ENCODE measurements at regions not wholly inside any gene's neighbourhood (a gene's known extent, or its start where the extent isn't known, plus 50 kb on each side); places are given as distances from the start of the nearest gene placed in this dataset.
"Not testable (repeated sequence)": the region's sequence is repeated elsewhere in the genome, so short reads cannot be mapped to it uniquely, and the experiment has no call there.

DNA sequence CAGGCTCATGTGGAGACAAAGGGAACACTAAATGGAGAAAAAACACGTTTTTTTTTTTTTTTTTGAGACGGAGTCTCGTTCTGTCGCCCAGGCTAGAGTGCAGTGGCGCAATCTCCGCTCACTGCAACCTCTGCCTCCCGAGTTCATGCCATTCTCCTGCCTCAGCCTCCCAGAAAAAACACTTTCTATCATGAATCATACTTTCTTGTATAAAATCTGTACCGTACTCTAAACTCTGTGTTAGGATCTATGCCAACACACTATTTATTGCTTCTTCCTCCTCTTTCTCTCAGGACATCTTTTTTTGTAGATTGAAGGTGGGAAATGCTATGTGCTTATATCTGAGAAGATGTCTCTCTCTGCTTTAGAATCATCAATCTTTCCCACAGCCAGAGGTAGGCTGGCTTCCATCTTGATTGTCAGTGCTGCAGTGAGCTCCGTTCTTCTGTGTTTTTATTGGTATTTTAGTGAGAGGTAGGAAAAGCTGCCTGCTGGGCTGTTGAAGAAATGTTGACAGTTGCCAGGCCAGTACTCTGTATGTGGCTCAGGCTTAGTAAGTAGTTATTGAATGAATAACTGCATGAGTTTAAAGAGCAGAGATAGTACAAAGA, 101.1 kb downstream of the GPR85 start:
- in situ Hi-C loops (cut with MboI; ENCODE audit: low sequenced_read_pairs) = no loop called here

GRCh38 chr7:112982441-112983063, 104.1 kb downstream of the GPR85 start:
- in situ Hi-C loops (cut with MboI; ENCODE audit: low sequenced_read_pairs) = no loop called here

DNA sequence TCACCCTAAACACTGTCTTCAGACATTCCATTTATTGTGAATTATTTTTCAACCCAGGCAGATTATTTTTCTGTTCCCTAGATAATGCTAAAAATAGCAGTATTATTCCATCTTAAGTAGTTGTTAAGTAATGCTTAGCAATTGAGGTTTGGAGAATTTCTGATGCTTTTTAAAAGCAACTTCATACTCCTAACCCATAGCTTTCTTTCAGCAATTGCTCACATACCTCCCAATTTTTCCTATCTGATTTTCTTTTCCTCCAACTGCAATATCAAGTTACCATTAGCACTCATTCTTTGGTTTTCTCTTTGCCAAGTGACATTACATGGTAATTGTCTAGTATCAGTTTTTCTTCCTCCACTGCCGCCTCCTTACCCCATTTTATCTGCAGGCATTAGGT, 104.7 kb downstream of the GPR85 start:
- in situ Hi-C loops (cut with MboI; ENCODE audit: low sequenced_read_pairs) = no loop called here

GRCh38 chr7:112979055-112979454, 107.6 kb downstream of the GPR85 start:
- in situ Hi-C loops (cut with MboI; ENCODE audit: low sequenced_read_pairs) = not testable (repeated sequence)

GRCh38 chr7:112977244-112977955, 109.2 kb downstream of the GPR85 start:
- in situ Hi-C loops (cut with MboI; ENCODE audit: low sequenced_read_pairs) = not testable (repeated sequence)

DNA sequence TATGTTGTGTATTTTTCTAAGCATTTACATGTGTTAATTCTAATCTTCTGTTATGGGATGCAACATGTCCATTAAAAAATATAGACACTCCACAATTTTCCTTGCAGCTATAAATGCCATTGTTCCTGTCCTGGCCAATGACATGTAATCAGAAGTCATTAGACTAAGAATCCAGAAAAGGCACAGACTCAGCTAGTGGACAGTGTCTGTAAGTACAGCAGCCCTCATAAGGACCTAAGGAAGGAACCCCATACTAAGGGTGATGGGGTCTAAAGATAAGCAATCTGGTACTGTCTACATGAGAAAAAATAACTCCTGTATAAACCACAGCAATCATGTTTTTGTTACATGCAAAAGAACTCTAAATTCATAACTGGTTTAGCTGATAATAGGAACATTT, 115.9 kb downstream of the GPR85 start:
- in situ Hi-C loops (cut with MboI; ENCODE audit: low sequenced_read_pairs) = no loop called here

GRCh38 chr7:112969946-112970345, 116.7 kb downstream of the GPR85 start:
- in situ Hi-C loops (cut with MboI; ENCODE audit: low sequenced_read_pairs) = no loop called here

DNA sequence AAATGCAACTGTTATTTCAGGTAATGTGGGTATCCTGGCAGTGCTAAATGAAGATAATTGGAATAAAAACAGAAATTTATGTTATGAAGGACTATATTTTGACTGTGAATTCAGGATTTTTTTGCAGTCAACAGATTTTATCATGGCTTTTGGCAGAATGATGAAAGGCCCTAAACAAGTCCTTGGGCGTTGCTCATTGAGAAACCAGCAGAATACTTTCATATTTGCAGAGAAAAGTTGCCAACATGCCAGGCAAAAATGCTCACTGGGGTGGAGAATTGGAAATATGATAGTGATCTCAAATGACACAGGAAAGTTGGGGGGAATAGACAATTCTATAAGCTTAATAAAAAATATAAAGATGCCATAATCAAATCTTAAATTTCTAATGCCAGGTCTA, 121.1 kb downstream of the GPR85 start:
- in situ Hi-C loops (cut with MboI; ENCODE audit: low sequenced_read_pairs) = no loop called here

DNA sequence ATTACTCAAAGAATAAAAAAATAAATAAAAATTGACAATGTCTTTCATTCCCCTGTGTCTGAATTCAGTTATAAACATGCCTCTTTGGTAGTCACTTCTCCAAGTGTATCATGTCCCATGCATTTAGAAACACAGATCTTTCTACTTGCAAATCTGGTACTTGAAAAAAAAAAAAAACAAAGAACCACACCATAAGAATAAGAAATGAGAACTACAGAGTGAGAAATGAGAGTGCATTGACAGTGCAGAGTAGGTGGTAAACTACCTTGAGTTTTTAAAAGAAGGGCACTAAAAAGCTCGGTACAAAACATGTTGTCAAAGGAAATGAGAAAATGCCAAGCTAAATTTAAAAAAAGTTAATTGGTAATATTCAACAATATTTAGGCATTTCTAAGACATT, 123.0 kb downstream of the GPR85 start:
- in situ Hi-C loops (cut with MboI; ENCODE audit: low sequenced_read_pairs) = no loop called here

- in situ Hi-C loops (cut with MboI; ENCODE audit: low sequenced_read_pairs) = no loop called here
Observed at GRCh38 chr7:112962815-112963214, 123.8 kb downstream of the GPR85 start.

DNA sequence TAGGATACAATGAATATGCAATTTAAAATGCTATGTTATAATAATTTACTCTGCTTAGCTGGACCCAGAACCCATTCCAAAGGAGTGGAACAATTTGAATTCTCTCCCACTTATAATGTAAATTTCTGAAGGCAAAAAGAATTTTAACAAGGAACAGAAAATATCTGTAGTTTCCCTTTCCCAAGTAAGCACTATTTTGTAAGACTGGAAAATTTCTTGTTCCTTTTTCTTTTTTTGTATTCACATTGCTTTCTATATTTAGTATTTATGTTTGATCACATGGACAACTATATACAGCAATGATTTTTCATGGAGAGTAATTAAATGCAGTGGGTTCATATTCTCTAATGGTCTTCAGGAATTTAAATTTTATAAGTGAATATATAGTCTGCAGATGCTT, 127.4 kb downstream of the GPR85 start:
- in situ Hi-C loops (cut with MboI; ENCODE audit: low sequenced_read_pairs) = no loop called here

DNA sequence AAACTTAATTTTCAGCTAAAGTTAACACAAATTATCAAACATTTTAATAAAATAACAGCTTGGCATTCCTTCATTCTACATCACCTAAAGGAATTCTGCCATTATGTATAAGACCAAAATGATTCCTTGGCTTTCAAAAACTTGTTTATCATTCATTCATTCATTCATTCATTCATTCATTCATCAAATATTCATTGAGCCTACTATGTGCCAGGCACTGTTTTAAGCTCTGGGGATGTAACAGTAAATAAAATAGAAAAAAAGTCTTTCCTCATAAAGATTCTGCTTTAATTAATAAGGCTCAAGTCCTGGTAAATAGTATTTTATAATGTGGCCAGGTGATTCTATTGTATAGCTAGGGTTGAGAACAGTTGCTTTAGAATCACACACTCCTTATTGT, 127.9 kb downstream of the GPR85 start:
- in situ Hi-C loops (cut with MboI; ENCODE audit: low sequenced_read_pairs) = no loop called here

- in situ Hi-C loops (cut with MboI; ENCODE audit: low sequenced_read_pairs) = no loop called here
Observed at GRCh38 chr7:112957901-112958300, 128.7 kb downstream of the GPR85 start.

GRCh38 chr7:112953031-112953430, 133.6 kb downstream of the GPR85 start:
- in situ Hi-C loops (cut with MboI; ENCODE audit: low sequenced_read_pairs) = not testable (repeated sequence)

- in situ Hi-C loops (cut with MboI; ENCODE audit: low sequenced_read_pairs) = no loop called here
Observed at GRCh38 chr7:112951070-112951469, 135.6 kb downstream of the GPR85 start.

DNA sequence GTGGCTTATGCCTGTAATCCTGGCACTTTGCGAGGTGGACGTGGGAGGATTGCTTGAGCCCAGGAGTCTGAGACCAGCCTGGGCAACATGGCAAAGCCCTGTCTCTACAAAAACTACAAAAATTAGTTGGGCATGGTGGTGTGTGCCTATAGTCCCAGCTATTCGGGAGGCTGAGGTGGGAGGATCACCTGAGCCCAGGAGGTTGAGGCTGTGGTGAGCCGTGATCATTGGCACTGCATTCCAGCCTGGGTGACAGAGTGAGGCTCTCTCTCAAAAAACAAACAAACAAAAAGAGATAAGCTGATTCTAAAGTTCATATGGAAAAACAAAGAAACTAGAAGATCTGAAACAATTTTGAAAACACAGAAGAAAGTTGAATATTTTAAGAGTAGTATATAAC, 136.9 kb downstream of the GPR85 start:
- in situ Hi-C loops (cut with MboI; ENCODE audit: low sequenced_read_pairs) = not testable (repeated sequence)

- in situ Hi-C loops (cut with MboI; ENCODE audit: low sequenced_read_pairs) = no loop called here
Observed at GRCh38 chr7:112946350-112946749, 140.3 kb downstream of the GPR85 start.

DNA sequence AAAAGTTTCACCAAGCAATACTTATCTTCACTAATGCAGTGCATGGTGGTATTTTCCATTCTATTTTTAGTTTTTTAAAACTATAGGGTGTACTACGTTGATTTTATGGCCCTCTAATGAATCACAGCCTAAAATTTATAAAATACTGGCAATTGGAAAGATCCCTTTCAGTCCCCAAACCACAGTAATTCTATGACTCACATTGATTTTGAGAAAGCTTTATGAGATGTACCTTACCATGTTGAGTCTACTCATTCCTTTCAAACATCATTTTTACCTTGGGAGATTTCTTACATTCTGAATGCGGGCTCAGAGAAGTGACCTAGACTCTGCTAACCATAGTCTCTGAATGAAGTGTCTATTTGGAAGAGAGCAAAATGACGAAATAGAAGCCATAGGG, 141.6 kb downstream of the GPR85 start:
- in situ Hi-C loops (cut with MboI; ENCODE audit: low sequenced_read_pairs) = no loop called here

DNA sequence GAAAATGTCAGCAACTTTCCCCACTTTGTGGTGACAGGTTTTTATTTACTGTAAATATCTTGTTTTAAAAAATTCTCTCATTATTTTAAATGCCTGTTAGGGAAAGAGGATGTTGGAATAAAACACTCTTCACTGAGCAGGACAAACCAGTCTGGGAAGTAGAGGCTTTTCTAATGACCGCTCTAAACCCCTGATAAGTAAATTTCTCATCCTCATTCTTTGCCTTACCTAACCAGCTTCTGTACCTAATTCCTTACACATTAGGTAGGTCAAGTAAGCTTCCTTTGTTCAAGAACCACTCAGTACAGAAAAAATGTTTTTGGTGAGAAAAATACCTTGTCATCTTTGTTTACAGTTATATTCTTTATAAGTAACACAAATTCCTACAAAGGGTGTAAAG, 143.6 kb downstream of the GPR85 start:
- in situ Hi-C loops (cut with MboI; ENCODE audit: low sequenced_read_pairs) = no loop called here

DNA sequence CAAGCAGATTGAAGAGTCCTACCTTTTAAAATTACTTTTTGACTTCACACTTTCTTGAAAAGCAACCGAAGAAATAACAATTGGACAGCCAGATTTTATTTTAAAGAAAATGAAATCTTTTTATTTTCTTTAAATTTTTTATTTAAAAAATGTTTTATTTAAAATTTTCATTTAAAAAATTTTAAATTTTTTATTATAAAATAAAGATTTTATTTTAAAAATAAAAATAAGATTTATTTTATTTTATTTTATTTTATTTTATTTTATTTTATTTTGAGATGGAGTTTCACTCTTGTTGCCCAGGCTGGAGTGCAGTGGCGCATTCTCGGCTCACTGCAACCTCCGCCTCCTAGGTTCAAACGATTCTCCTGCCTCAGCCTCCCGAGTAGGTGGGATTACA, 144.5 kb downstream of the GPR85 start:
- in situ Hi-C loops (cut with MboI; ENCODE audit: low sequenced_read_pairs) = not testable (repeated sequence)

DNA sequence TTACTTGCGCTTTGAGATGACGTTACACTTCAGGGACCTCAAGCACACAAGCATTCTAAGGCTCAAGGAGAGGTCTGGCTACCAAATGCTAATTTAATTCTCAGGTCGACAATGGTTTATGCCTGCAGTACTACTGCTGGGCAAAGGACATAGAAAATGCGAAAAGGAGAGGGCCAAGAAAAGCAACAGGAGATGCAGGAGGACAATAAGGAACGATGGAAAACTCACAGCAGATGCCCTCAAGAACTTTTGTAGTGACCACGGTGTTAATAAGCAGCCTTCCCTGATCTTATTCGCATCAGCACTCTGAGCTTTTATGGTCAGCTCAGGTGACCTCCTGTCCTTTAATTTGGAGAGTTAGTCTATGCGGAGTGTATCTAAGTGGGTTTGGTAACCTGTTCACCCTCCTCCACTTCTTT, 146.3 kb downstream of the GPR85 start:
- in situ Hi-C loops (cut with MboI; ENCODE audit: low sequenced_read_pairs) = no loop called here

GRCh38 chr7:112939574-112940313, 146.9 kb downstream of the GPR85 start:
- in situ Hi-C loops (cut with MboI; ENCODE audit: low sequenced_read_pairs) = no loop called here

Data from HL-60/S4 (cell line).